ENCODE measurements at regions not wholly inside any gene's neighbourhood (a gene's known extent, or its start where the extent isn't known, plus 50 kb on each side); places are given as distances from the start of the nearest gene placed in this dataset.

- CTCF ChIA-PET, result interaction anchor here (1.7 to 2.0 kb wide), 3 partner anchors 9 to 96 kb away, joined by 4 to 5 read pairs (median 4); no protein-coding TSS in a partner anchor
- POLR2A ChIA-PET, result no interaction called here
- no peak for TF ChIP-seq CTCF (IDR thresholded peaks at IDR 0.05; ENCODE audit: control extremely low read depth, extremely low read depth, low read depth, missing control alignments)
- no peak for DNase-seq (ENCODE audit: extremely low spot score)
These were observed 86.1 kb upstream of the EZR start for GRCh38 chr6:158905277-158905676.

DNA sequence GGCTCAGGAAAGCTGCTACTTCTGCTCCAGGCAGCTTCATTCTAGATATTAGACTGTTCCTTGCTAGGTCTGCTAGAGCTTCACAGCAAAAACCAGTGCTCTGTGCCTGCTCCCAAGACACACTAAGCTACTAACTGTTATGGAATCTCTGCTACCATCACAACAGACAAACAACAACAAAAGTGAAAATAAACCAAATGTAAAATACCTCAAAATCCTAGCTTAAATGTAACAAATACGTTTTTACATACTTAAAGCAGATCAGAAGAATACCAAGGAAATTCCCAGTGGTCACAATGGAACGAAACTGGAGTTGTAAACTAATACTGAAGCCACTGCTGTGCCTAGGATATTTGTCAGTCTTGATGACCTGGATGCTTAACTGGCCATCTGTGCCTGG is 84.6 kb upstream of the EZR start:
- POLR2A ChIA-PET, result no interaction called here

GRCh38 chr6:158900663-158901312 is 81.6 kb upstream of the EZR start:
- no peak for TF ChIP-seq CTCF (IDR thresholded peaks at IDR 0.05; ENCODE audit: control extremely low read depth, extremely low read depth, low read depth, missing control alignments)
- ChIA-PET CTCF (no interaction called here), POLR2A (no interaction called here)
- DNase-seq (ENCODE audit: extremely low spot score), result no peak

More for the DNA sequence above, 84.6 kb upstream of the EZR start:
- no peak for TF ChIP-seq CTCF (IDR thresholded peaks at IDR 0.05; ENCODE audit: control extremely low read depth, extremely low read depth, low read depth, missing control alignments)
- no peak for DNase-seq (ENCODE audit: extremely low spot score)
- CTCF ChIA-PET, result interaction anchor here (0.8 to 2.0 kb wide), 7 partner anchors 9 to 100 kb away, joined by 3 to 5 read pairs (median 3); no protein-coding TSS in a partner anchor

DNA sequence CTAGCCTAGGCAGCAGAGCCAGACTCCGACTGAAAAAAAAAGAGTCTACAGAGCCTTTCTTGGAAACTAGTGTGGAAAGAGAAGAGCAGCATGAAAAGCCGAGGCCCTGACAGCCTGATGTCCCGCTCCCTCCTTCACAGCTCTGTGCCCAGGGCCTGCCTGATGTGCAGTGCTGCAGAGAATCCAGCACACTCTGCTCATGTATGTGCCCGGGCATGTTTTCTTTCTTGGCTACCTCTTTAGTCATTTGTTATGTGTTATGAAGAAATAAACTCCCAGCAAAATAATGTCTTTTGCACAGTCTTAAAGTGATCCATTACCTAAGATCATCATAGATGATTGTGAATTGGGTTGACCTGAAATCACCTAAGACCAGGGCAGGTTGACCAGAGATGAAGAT is 78.1 kb upstream of the EZR start:
- ChIA-PET POLR2A (no interaction called here), CTCF (no interaction called here)
- TF ChIP-seq CTCF (IDR thresholded peaks at IDR 0.05; ENCODE audit: control extremely low read depth, extremely low read depth, low read depth, missing control alignments), result no peak
- no peak for DNase-seq (ENCODE audit: extremely low spot score)

DNA sequence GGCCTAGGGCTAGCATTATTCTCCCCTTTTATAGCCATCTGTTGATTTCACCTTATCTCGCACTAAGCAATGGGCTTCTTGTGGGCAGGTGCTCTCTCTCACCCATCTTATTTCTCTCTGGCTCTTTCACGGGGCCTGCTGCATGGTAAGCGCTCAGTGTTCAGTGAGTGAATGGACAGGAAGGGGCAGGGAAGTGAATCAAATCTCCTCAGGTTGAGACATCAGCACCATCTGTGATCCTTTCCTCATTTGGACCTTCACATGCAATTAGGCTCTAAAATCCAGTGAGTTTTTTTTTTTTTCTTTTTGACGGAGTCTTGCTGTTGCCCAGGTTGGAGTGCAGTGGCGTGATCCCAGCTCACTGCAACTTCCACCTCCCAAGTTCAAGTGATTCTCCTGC is 76.5 kb upstream of the EZR start:
- no peak for TF ChIP-seq CTCF (IDR thresholded peaks at IDR 0.05; ENCODE audit: control extremely low read depth, extremely low read depth, low read depth, missing control alignments)
- no peak for DNase-seq (ENCODE audit: extremely low spot score)
- ChIA-PET CTCF (interaction anchor here (1.1 kb wide), 1 partner anchor 16 kb away, joined by 4 read pairs; no protein-coding TSS in a partner anchor), POLR2A (no interaction called here)

GRCh38 chr6:158894193-158894592 is 75.0 kb upstream of the EZR start:
- POLR2A ChIA-PET, result no interaction called here
- CTCF ChIA-PET, result interaction anchor here (0.9 to 1.1 kb wide), 2 partner anchors 7 to 10 kb away, joined by 3 to 4 read pairs; no protein-coding TSS in a partner anchor
- DNase-seq (ENCODE audit: extremely low spot score), result no peak
- TF ChIP-seq CTCF (IDR thresholded peaks at IDR 0.05; ENCODE audit: control extremely low read depth, extremely low read depth, low read depth, missing control alignments), result no peak
